ENCODE measurements at regions not wholly inside any gene's neighbourhood (a gene's known extent, or its start where the extent isn't known, plus 50 kb on each side); places are given as distances from the start of the nearest gene placed in this dataset.

- no peaks in the 10 kb centered on the region for H3K27me3 Mint-ChIP-seq (ENCODE audit: insufficient read depth)
- 0 out of 2 replicates have a peak, but pooled peaks cover 9% of the 10 kb centered on the region for H3K36me3 Mint-ChIP-seq (ENCODE audit: low read depth)
- no peak for DNase-seq
- no peaks in the 10 kb centered on the region for H3K4me1 Mint-ChIP-seq (ENCODE audit: low read depth)
- peaks cover 37% of the 10 kb centered on the region for H3K9me3 Mint-ChIP-seq
- no peak for TF ChIP-seq CTCF (IDR thresholded peaks at IDR 0.05)
- H3K4me3 Mint-ChIP-seq: no peak overlapping the region
- no peak overlapping the region for H3K27ac Mint-ChIP-seq
Observed at GRCh38 chr5:25707093-25707492, 1062.3 kb upstream of the CDH10 start.

GRCh38 chr5:25701936-25702335 lies 1057.2 kb upstream of the CDH10 start:
- no peak overlapping the region for H3K27ac Mint-ChIP-seq

GRCh38 chr5:25694801-25695200 lies 1050.0 kb upstream of the CDH10 start:
- no peak overlapping the region for H3K4me3 Mint-ChIP-seq
- TF ChIP-seq CTCF (IDR thresholded peaks at IDR 0.05): no peak
- no peaks in the 10 kb centered on the region for H3K4me1 Mint-ChIP-seq (ENCODE audit: low read depth)
- H3K36me3 Mint-ChIP-seq (ENCODE audit: low read depth): no peaks in the 10 kb centered on the region
- no peak overlapping the region for H3K27ac Mint-ChIP-seq
- no peaks in the 10 kb centered on the region for H3K27me3 Mint-ChIP-seq (ENCODE audit: insufficient read depth)
- peaks cover 26% of the 10 kb centered on the region; the same call in 1 of the 2 replicates for H3K9me3 Mint-ChIP-seq
- no peak for DNase-seq

More at GRCh38 chr5:25701936-25702335, 1057.2 kb upstream of the CDH10 start:
- H3K9me3 Mint-ChIP-seq: peaks cover 28% of the 10 kb centered on the region
- no peak for DNase-seq
- no peaks in the 10 kb centered on the region for H3K4me1 Mint-ChIP-seq (ENCODE audit: low read depth)
- H3K27me3 Mint-ChIP-seq (ENCODE audit: insufficient read depth): no peaks in the 10 kb centered on the region
- 0 out of 2 replicates have a peak, but pooled peaks cover 7% of the 10 kb centered on the region for H3K36me3 Mint-ChIP-seq (ENCODE audit: low read depth)
- no peak overlapping the region for H3K4me3 Mint-ChIP-seq
- no peak for TF ChIP-seq CTCF (IDR thresholded peaks at IDR 0.05)

GRCh38 chr5:25688156-25688555 lies 1043.4 kb upstream of the CDH10 start:
- H3K36me3 Mint-ChIP-seq (ENCODE audit: low read depth): no peaks in the 10 kb centered on the region
- H3K27me3 Mint-ChIP-seq (ENCODE audit: insufficient read depth): no peaks in the 10 kb centered on the region
- H3K4me1 Mint-ChIP-seq (ENCODE audit: low read depth): no peaks in the 10 kb centered on the region

GRCh38 chr5:25669645-25670401 lies 1025.0 kb upstream of the CDH10 start:
- Mint-ChIP-seq H3K27ac (no peak overlapping the region), H3K9me3 (peaks cover 22% of the 10 kb centered on the region), H3K27me3 (ENCODE audit: insufficient read depth) (no peaks in the 10 kb centered on the region), H3K4me3 (no peak overlapping the region), H3K4me1 (ENCODE audit: low read depth) (no peaks in the 10 kb centered on the region), H3K36me3 (ENCODE audit: low read depth) (no peaks in the 10 kb centered on the region)
- no peak for DNase-seq
- no peak for TF ChIP-seq CTCF (IDR thresholded peaks at IDR 0.05)

More at GRCh38 chr5:25688156-25688555, 1043.4 kb upstream of the CDH10 start:
- no peak overlapping the region for H3K4me3 Mint-ChIP-seq
- no peak for TF ChIP-seq CTCF (IDR thresholded peaks at IDR 0.05)
- H3K27ac Mint-ChIP-seq: no peak overlapping the region
- no peak for DNase-seq
- H3K9me3 Mint-ChIP-seq: peaks cover 20% of the 10 kb centered on the region
